IgD-negative memory B cell (primary cell): ENCODE measurements at regions not wholly inside any gene's neighbourhood (a gene's known extent, or its start where the extent isn't known, plus 50 kb on each side); places are given as distances from the start of the nearest gene placed in this dataset.

Experiments used
- H3K27ac Mint-ChIP-seq, 3 donors: one replicate each; pipeline ENCODE4 v1.8.0; 2020 to 2022; ENCODE audit warnings: mild to moderate bottlenecking in 3 of 3, mixed read lengths in 3 of 3, moderate library complexity in 1 of 3
- H3K27me3 Mint-ChIP-seq: one replicate; pipeline ENCODE4 v1.8.0; 2021; ENCODE audit warnings: mixed read lengths
- H3K36me3 Mint-ChIP-seq: one replicate; pipeline ENCODE4 v1.8.0; 2020; ENCODE audit warnings: mild to moderate bottlenecking, mixed read lengths
- H3K4me1 Mint-ChIP-seq, 3 donors: one replicate each; pipeline ENCODE4 v1.8.0; 2020 to 2022; ENCODE audit warnings: mixed read lengths in 3 of 3, mild to moderate bottlenecking in 1 of 3
- H3K4me3 Mint-ChIP-seq, 4 donors: one replicate each; pipeline ENCODE4 v1.8.0; 2020 to 2022; ENCODE audit warnings: mild to moderate bottlenecking in 4 of 4, mixed read lengths in 4 of 4, moderate library complexity in 3 of 4
- H3K9me3 Mint-ChIP-seq, 3 donors: one replicate each; pipeline ENCODE4 v1.8.0; 2020 to 2021; ENCODE audit warnings: mixed read lengths in 3 of 3, mild to moderate bottlenecking in 1 of 3

DNA sequence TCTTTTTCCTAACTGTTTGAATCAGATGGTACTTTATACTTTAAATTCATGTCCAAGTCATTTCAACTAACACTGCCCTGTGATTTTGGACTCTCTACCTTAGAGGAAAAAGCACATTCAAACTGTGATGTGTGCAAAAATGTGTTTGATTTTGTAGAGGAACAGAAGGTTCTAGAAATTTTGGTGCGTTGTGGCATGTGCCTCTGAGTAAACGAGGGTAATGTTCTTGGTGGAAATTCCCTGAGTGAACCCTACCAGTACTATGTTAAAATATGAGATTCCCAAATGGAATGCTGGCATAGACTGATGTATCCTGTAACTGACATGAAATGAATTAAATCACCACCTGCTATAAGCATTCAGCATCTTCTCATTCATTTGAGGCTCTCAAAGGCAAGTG, 901.9 kb upstream of the KLHL29 start:
- Mint-ChIP-seq H3K27me3 (no peaks in the 10 kb centered on the region), H3K4me1 (no peaks in the 10 kb centered on the region), H3K27ac (no peak overlapping the region), H3K4me3 (no peak overlapping the region), H3K9me3 (peaks cover 0 to 8% (median 5%) of the 10 kb centered on the region in 3 donors), H3K36me3 (no peaks in the 10 kb centered on the region)

DNA sequence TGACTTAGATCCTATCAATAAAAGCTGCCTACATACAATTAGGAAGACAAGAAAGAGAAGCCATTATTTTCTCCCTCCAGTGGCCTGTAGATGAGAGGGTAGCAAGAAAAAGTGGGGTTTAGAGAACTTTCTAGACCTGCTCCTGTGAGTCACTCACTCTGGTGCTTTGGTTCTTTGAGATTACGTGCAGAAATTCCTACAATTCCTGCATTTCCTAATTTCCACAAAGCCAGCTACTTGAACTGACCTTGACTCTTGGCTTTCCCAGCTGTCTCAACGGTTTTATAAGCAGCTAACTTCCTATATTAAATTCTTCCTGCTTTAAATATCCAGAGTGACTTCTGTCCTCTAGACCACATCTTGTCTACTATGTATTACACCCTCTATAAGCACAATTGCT, 899.5 kb upstream of the KLHL29 start:
- H3K4me3 Mint-ChIP-seq, result no peak overlapping the region
- H3K9me3 Mint-ChIP-seq, result peaks cover 4 to 16% (median 4%) of the 10 kb centered on the region in 3 donors

DNA sequence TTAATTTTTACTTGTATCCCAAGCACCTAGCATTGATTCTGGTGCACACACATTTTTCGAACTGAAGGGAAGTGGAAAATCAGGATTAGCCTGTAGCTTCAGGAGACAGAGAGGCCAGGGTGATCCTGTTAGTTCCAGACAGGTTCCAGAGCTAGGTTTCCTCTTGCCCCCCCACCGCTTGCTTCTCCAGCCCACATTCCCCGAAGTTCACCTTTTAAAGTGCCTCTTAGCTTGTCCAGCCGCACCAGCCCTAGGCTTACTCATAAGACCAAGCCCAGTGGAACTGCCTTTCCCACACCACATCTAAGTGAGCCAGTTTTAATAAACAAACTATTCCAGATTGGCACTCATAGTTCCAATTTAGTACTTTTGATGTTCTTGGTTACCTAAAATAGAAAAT, 898.6 kb upstream of the KLHL29 start:
- no peaks in the 10 kb centered on the region for H3K4me1 Mint-ChIP-seq
- H3K27ac Mint-ChIP-seq, result no peak overlapping the region
- no peaks in the 10 kb centered on the region for H3K36me3 Mint-ChIP-seq
- H3K27me3 Mint-ChIP-seq, result no peaks in the 10 kb centered on the region
- peaks cover 4 to 19% (median 4%) of the 10 kb centered on the region in 3 donors for H3K9me3 Mint-ChIP-seq
- H3K4me3 Mint-ChIP-seq, result no peak overlapping the region

More for the DNA sequence above, 899.5 kb upstream of the KLHL29 start:
- H3K27ac Mint-ChIP-seq, result no peak overlapping the region
- no peaks in the 10 kb centered on the region for H3K36me3 Mint-ChIP-seq
- H3K4me1 Mint-ChIP-seq, result no peaks in the 10 kb centered on the region
- H3K27me3 Mint-ChIP-seq, result no peaks in the 10 kb centered on the region

DNA sequence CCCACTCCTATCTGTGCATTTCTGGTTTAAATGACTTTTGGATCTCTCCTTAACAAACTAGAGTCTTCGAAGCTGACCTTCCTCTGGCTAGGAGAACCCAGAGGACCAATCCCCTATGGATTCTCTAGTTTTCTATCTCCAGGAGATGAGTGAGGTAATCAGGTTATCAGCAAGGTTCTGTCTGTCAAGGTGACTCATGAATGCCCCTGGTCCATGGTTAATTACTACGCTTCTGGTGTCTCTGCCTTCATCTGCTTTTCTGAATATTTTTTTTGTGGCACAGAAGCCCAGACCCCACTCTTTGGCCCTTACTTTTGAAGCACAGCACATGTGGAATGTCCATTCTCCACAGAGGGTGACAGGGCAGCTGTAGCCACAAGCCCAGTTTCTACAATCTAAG, 897.9 kb upstream of the KLHL29 start:
- Mint-ChIP-seq H3K27ac (no peak overlapping the region), H3K4me3 (no peak overlapping the region), H3K9me3 (peaks cover 4 to 16% (median 4%) of the 10 kb centered on the region in 3 donors), H3K4me1 (no peaks in the 10 kb centered on the region), H3K36me3 (no peaks in the 10 kb centered on the region), H3K27me3 (no peaks in the 10 kb centered on the region)

GRCh38 chr2:22487541-22487940, 897.4 kb upstream of the KLHL29 start:
- no peaks in the 10 kb centered on the region for H3K4me1 Mint-ChIP-seq
- H3K36me3 Mint-ChIP-seq, result no peaks in the 10 kb centered on the region
- H3K9me3 Mint-ChIP-seq, result peaks cover 3 to 14% (median 4%) of the 10 kb centered on the region in 3 donors
- no peak overlapping the region for H3K4me3 Mint-ChIP-seq
- no peak overlapping the region for H3K27ac Mint-ChIP-seq
- no peaks in the 10 kb centered on the region for H3K27me3 Mint-ChIP-seq

DNA sequence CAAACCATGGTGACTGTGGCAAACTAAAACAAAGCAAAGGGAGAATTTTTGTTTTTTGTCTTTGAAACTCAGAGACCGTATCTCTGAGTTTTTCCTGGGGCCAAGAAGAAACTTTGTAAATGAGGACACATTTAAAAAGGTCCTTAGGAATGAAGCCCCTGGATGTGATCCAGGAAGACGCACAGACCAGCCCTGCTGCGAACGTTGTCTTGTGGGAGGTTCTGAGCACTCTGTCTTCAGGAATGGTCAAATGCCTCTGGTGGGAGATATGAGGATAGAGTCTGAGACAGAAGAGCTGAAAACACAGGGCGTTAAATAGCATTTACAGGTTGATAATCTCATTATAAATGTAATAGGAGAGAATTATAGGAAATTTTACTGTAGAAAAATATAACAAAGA, 893.5 kb upstream of the KLHL29 start:
- Mint-ChIP-seq H3K27ac (no peak overlapping the region), H3K9me3 (peaks cover 0 to 18% (median 4%) of the 10 kb centered on the region in 3 donors), H3K27me3 (no peaks in the 10 kb centered on the region), H3K4me3 (no peak overlapping the region), H3K36me3 (no peaks in the 10 kb centered on the region), H3K4me1 (no peaks in the 10 kb centered on the region)

GRCh38 chr2:22494156-22494555, 890.8 kb upstream of the KLHL29 start:
- Mint-ChIP-seq H3K27me3 (no peaks in the 10 kb centered on the region), H3K4me3 (no peak overlapping the region), H3K27ac (no peak overlapping the region), H3K36me3 (no peaks in the 10 kb centered on the region), H3K4me1 (no peaks in the 10 kb centered on the region), H3K9me3 (peaks cover 2 to 28% (median 6%) of the 10 kb centered on the region in 3 donors)

DNA sequence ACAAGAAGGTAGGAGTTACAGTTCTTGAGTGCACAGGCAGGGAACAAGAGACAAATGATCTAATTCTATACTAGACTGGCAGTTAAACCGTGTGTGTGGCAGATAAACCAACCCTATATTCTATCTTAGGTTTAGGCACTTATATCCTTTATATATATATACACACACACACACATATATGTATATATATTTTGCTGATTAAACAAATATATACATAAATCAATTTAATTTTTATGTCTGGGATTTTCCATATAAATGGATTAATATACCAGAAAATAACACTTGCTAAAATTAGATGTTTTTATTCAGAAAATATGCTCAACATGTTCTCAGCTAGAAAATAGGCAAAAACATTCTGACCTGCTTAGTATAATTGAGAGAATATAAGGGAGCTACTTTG, 887.9 kb upstream of the KLHL29 start:
- no peak overlapping the region for H3K4me3 Mint-ChIP-seq

DNA sequence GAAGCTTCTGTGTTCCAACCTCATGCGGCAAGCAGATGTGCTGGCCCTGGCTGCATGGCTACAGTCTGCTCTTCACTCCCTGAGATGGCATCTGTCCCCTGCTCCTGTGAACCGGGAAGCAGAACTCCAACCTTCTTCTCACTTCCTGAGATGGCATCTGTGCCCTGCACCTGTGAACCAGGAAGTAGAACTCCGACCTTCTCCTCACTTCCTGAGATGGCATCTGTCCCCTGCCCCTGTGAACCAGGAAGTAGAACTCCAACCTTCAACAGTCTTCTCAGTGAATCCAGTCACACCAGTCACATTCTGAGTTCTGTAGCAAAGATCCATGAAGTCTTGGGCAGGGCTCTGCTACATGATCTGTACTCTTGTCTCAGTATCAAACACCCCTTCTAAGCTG, 887.2 kb upstream of the KLHL29 start:
- Mint-ChIP-seq H3K4me1 (no peaks in the 10 kb centered on the region), H3K9me3 (peaks cover 6 to 18% (median 7%) of the 10 kb centered on the region in 3 donors), H3K27me3 (no peaks in the 10 kb centered on the region), H3K27ac (no peak overlapping the region), H3K4me3 (no peak overlapping the region), H3K36me3 (no peaks in the 10 kb centered on the region)

More for the DNA sequence above, 887.9 kb upstream of the KLHL29 start:
- Mint-ChIP-seq H3K27me3 (no peaks in the 10 kb centered on the region), H3K9me3 (peaks cover 6 to 21% (median 7%) of the 10 kb centered on the region in 3 donors), H3K36me3 (no peaks in the 10 kb centered on the region), H3K4me1 (no peaks in the 10 kb centered on the region), H3K27ac (no peak overlapping the region)

- Mint-ChIP-seq H3K9me3 (peaks cover 6 to 17% (median 7%) of the 10 kb centered on the region in 3 donors), H3K27me3 (no peaks in the 10 kb centered on the region), H3K27ac (no peak overlapping the region), H3K4me3 (no peak overlapping the region), H3K4me1 (no peaks in the 10 kb centered on the region), H3K36me3 (no peaks in the 10 kb centered on the region)
Measured at GRCh38 chr2:22499082-22499839, 885.7 kb upstream of the KLHL29 start.

DNA sequence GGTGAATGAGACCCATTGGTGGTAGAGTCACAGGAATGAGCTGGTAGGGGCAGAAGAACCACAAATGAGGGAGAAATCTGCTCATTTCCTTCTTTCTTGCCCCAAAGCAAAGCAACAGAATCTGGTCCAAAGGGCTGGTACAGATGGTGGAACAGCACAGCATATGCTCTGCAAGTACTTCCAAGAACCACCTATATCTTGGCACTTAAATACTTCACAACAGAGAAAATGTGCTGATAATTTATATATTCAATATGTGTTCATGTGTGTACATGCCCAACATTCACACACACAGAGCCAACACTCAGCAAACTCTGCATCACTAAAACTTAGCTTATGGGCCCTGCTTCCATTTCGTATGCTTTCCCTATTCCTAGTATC, 884.4 kb upstream of the KLHL29 start:
- no peak overlapping the region for H3K4me3 Mint-ChIP-seq
- no peaks in the 10 kb centered on the region for H3K4me1 Mint-ChIP-seq
- peaks cover 6 to 17% (median 7%) of the 10 kb centered on the region in 3 donors for H3K9me3 Mint-ChIP-seq
- H3K27me3 Mint-ChIP-seq, result no peaks in the 10 kb centered on the region
- no peaks in the 10 kb centered on the region for H3K36me3 Mint-ChIP-seq
- no peak overlapping the region for H3K27ac Mint-ChIP-seq

GRCh38 chr2:22501851-22502250, 883.1 kb upstream of the KLHL29 start:
- Mint-ChIP-seq H3K9me3 (peaks cover 6 to 14% (median 7%) of the 10 kb centered on the region in 3 donors), H3K4me1 (no peaks in the 10 kb centered on the region), H3K27ac (no peak overlapping the region), H3K4me3 (no peak overlapping the region), H3K36me3 (no peaks in the 10 kb centered on the region), H3K27me3 (no peaks in the 10 kb centered on the region)

- Mint-ChIP-seq H3K27ac (peak overlapping the region in 1 of 3 donors; percentile 38), H3K27me3 (no peaks in the 10 kb centered on the region), H3K4me3 (no peak overlapping the region), H3K36me3 (no peaks in the 10 kb centered on the region), H3K4me1 (no peaks in the 10 kb centered on the region), H3K9me3 (peaks cover 1 to 17% (median 2%) of the 10 kb centered on the region in 3 donors)
Measured at GRCh38 chr2:22513563-22513962, 871.4 kb upstream of the KLHL29 start.

DNA sequence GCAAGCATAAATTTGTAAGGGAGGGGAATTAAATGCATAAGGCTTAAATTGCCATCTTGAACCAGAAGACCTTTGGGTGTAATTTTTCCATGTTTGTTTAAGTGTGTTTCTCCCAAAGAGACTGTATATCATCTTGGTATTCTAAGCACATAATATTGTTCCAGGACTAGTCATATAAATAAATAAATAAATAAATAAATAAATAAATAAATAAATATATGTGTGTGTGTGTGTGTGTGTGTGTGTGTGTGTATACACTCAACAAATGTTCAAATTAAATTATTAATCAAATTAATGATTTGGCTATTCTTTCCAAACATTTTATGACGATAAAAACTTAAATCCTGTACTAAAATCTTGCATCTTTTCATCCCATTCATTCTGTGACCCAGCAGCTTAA, 867.8 kb upstream of the KLHL29 start:
- Mint-ChIP-seq H3K9me3 (peaks cover 1 to 13% (median 2%) of the 10 kb centered on the region in 3 donors), H3K27ac (no peak overlapping the region), H3K36me3 (no peaks in the 10 kb centered on the region), H3K4me1 (no peaks in the 10 kb centered on the region), H3K27me3 (no peaks in the 10 kb centered on the region), H3K4me3 (no peak overlapping the region)

GRCh38 chr2:22518641-22519040, 866.3 kb upstream of the KLHL29 start:
- Mint-ChIP-seq H3K27ac (no peak overlapping the region), H3K36me3 (no peaks in the 10 kb centered on the region), H3K4me3 (no peak overlapping the region), H3K4me1 (no peaks in the 10 kb centered on the region), H3K27me3 (no peaks in the 10 kb centered on the region), H3K9me3 (peaks cover 1 to 14% (median 2%) of the 10 kb centered on the region in 3 donors)
